ENCODE measurements at regions not wholly inside any gene's neighbourhood (a gene's known extent, or its start where the extent isn't known, plus 50 kb on each side); places are given as distances from the start of the nearest gene placed in this dataset.

DNA sequence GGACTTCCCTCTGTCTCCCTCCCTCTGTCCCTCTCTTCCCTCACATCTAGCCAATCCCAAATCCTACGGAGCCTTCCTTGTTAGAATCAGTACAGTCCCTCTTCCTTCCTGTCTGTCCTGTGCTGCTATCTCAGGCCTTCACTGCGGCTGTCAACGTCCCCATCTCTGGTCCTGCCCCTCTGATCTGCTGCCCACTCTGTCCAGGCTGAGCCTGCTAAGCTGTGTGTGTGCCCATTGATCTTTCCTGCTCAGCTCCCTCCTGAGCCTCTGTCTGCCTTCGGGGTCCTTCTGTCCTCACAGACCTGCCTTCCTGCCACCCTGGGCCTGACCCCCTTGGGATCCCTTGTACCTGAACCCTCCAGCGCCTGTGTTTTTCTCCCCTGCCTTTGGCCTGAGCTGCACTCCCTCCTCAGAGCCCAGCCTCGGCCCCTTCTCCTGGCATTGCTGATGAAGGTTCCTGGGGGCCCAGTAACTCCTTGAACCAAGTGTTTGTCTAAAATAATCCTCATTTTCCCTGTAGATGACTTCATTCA lies 182.1 kb upstream of the SHH start:
- WGBS, 2 donors (ENCODE audit: low coverage in 1 of 2) = 60 to 67% methylated on average over 5 to 6 of the region's 6 CpGs
- Histone ChIP-seq H3K9me3 (no peaks in the 10 kb centered on the region), H3K36me3 (no peaks in the 10 kb centered on the region), H3K4me3 (no peak overlapping the region), H3K27me3 (peaks cover 29% of the 10 kb centered on the region), H3K4me1 (no peaks in the 10 kb centered on the region), H3K27ac (no peak overlapping the region)
- no peak for TF ChIP-seq EP300 (IDR thresholded peaks at IDR 0.05)
- no peak for TF ChIP-seq POLR2AphosphoS5 (IDR thresholded peaks at IDR 0.05)
- TF ChIP-seq, protein P1, sequence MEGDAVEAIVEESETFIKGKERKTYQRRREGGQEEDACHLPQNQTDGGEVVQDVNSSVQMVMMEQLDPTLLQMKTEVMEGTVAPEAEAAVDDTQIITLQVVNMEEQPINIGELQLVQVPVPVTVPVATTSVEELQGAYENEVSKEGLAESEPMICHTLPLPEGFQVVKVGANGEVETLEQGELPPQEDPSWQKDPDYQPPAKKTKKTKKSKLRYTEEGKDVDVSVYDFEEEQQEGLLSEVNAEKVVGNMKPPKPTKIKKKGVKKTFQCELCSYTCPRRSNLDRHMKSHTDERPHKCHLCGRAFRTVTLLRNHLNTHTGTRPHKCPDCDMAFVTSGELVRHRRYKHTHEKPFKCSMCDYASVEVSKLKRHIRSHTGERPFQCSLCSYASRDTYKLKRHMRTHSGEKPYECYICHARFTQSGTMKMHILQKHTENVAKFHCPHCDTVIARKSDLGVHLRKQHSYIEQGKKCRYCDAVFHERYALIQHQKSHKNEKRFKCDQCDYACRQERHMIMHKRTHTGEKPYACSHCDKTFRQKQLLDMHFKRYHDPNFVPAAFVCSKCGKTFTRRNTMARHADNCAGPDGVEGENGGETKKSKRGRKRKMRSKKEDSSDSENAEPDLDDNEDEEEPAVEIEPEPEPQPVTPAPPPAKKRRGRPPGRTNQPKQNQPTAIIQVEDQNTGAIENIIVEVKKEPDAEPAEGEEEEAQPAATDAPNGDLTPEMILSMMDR (IDR thresholded peaks at IDR 0.05) = no peak
- no peak for TF ChIP-seq POLR2A (IDR thresholded peaks at IDR 0.05)
- no peak for ATAC-seq

DNA sequence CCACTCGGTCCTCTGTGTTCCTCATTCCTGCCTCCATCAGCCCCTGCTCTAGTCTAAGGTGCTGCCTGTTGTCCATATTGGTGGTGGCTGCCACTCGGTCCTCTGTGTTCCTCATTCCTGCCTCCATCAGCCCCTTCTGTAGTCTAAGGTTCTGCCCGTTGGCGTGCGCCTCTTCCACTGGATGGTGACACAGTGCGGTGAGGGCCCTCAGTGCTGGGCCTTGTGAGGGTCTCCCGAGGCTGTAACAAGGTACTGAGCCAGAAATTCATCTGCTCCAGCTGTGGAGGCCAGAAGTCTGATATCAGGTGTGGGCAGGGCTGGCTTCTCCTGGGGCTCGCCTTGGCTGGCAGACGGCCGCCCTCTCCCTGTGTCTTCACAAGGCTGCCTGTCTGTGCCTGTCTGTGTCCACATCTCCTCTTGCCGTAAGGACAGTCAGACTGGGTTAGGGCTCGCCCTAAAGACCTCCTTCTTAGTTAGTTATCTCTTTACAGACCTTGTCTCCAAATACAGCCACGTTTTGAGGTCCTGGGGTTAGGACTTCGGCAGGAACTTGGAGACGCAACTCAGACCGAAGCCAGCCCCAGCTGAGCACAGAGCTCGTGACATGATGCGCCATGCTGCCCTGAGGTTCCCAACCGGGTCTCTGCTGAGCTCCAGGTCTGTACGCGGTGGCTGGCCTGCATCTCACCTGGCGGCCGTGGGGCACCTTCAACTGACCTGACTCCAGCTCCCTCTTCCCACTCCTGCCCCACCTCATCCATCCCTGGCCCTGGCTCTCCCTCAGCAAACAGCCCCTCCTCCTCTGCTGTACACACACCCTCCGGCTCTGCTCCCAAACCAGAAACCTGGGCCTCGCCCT lies 181.4 kb upstream of the SHH start:
- Histone ChIP-seq H3K27ac (no peak overlapping the region), H3K9me3 (no peaks in the 10 kb centered on the region), H3K27me3 (peaks cover 22% of the 10 kb centered on the region), H3K4me1 (no peaks in the 10 kb centered on the region), H3K4me3 (no peak overlapping the region), H3K36me3 (no peaks in the 10 kb centered on the region)
- TF ChIP-seq EP300 (IDR thresholded peaks at IDR 0.05) = no peak
- no peak for TF ChIP-seq POLR2A (IDR thresholded peaks at IDR 0.05)
- TF ChIP-seq POLR2AphosphoS5 (IDR thresholded peaks at IDR 0.05) = no peak
- TF ChIP-seq, protein P1 (IDR thresholded peaks at IDR 0.05) = no peak
- ATAC-seq = no peak
- 67 to 78% methylated on average over 7 to 14 of the region's 25 CpGs for WGBS, 2 donors (ENCODE audit: low coverage in 1 of 2)

DNA sequence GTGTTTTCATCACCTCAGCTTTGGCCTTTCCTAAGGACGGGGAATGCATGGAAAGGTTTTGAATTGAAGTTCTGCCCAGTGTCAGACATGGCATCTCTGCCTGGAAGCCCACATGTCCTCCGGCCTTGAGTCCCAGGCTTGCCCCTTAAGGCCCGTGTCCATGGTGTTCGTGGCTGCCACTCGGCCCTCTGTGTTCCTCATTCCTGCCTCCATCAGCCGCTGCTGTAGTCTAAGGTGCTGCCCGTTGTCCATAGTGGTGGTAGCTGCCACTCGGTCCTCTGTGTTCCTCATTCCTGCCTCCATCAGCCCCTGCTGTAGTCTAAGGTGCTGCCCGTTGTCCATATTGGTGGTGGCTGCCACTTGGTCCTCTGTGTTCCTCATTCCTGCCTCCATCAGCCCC lies 180.7 kb upstream of the SHH start:
- no peak for ATAC-seq
- no peaks in the 10 kb centered on the region for H3K4me1 ChIP-seq
- H3K27ac ChIP-seq = no peak overlapping the region
- 77 to 92% methylated on average over 2 to 9 of the region's 9 CpGs for WGBS, 2 donors (ENCODE audit: low coverage in 1 of 2)
- peaks cover 16% of the 10 kb centered on the region for H3K27me3 ChIP-seq
- TF ChIP-seq POLR2AphosphoS5 (IDR thresholded peaks at IDR 0.05) (no peak), POLR2A (IDR thresholded peaks at IDR 0.05) (no peak), EP300 (IDR thresholded peaks at IDR 0.05) (no peak)
- TF ChIP-seq, protein P1 (IDR thresholded peaks at IDR 0.05) = no peak
- no peaks in the 10 kb centered on the region for H3K9me3 ChIP-seq
- H3K4me3 ChIP-seq = no peak overlapping the region
- H3K36me3 ChIP-seq = no peaks in the 10 kb centered on the region

DNA sequence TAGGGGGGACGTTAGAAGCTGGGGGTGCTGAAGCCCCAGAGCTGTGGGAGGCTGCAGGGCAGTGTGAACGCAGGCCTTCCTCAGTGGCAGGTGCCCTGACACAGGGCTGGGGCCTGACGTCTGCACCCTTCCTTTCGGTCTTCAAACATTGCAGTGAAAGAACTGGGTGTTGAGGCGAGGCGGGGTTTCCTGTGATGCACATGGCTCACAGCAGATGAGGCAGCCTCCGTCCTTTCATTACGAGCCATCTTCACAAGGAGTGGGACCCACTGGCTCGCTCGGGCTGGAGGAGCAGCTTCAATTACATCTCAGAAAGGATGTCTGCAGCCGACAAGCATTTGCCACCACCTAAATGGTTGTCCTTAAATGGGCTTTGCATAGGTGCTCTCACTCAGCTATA lies 180.3 kb upstream of the SHH start:
- no peak overlapping the region for H3K4me3 ChIP-seq
- no peak overlapping the region for H3K27ac ChIP-seq
- no peak for ATAC-seq
- H3K9me3 ChIP-seq = no peaks in the 10 kb centered on the region
- no peaks in the 10 kb centered on the region for H3K4me1 ChIP-seq
- peaks cover 16% of the 10 kb centered on the region for H3K27me3 ChIP-seq
- H3K36me3 ChIP-seq = no peaks in the 10 kb centered on the region
- 80% methylated on average over 5 of the region's 11 CpGs; no CpG with 5 or more reads in 1 of the 2 donors for WGBS, 2 donors (ENCODE audit: low coverage in 1 of 2)
- TF ChIP-seq POLR2AphosphoS5 (IDR thresholded peaks at IDR 0.05) (no peak), POLR2A (IDR thresholded peaks at IDR 0.05) (no peak), EP300 (IDR thresholded peaks at IDR 0.05) (no peak)
- TF ChIP-seq, protein P1 (IDR thresholded peaks at IDR 0.05) = no peak

DNA sequence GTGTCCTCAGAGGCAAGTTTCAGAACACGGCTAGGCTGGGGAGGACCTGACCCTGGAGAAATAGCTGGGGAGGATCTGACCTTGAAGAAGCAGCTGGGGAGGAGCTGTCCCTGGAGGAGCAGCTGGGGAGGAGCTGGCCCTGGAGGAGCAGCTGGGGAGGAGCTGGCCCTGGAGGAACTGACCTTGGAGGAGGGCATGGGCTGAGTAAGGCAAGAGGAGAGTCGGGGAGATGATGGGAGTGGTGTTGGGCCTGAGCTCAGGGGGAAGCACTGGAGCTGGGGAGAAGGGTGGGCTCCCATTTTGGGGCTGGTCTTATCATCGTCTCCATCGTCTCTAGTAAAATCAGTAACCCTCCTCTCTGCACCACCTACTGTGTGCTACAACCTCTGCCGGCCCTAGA lies 179.8 kb upstream of the SHH start:
- 50 to 75% methylated on average over 1 to 4 of the region's 5 CpGs for WGBS, 2 donors (ENCODE audit: low coverage in 1 of 2)
- Histone ChIP-seq H3K27me3 (peaks cover 16% of the 10 kb centered on the region), H3K9me3 (no peaks in the 10 kb centered on the region), H3K27ac (no peak overlapping the region), H3K36me3 (no peaks in the 10 kb centered on the region), H3K4me1 (no peaks in the 10 kb centered on the region), H3K4me3 (no peak overlapping the region)
- TF ChIP-seq POLR2AphosphoS5 (IDR thresholded peaks at IDR 0.05) = no peak
- no peak for TF ChIP-seq EP300 (IDR thresholded peaks at IDR 0.05)
- TF ChIP-seq, protein P1 (IDR thresholded peaks at IDR 0.05) = no peak
- TF ChIP-seq POLR2A (IDR thresholded peaks at IDR 0.05) = no peak
- no peak for ATAC-seq
